ENCODE measurements at regions not wholly inside any gene's neighbourhood (a gene's known extent, or its start where the extent isn't known, plus 50 kb on each side); places are given as distances from the start of the nearest gene placed in this dataset.

- Mint-ChIP-seq H3K36me3 (no peaks in the 10 kb centered on the region), H3K27me3 (no peaks in the 10 kb centered on the region), H3K4me3 (no peak overlapping the region), H3K27ac (no peak overlapping the region), H3K4me1 (ENCODE audit: low read depth in 2 of 2) (no peaks in the 10 kb centered on the region), H3K9me3 (no peaks in the 10 kb centered on the region)
- DNase-seq (ENCODE audit: low spot score) (no peak), ATAC-seq (no peak)
Observed at GRCh38 chr4:4607336-4608213, 65.7 kb upstream of the STX18 start.

GRCh38 chr4:4606321-4606720, 64.5 kb upstream of the STX18 start:
- DNase-seq (ENCODE audit: low spot score): no peak
- H3K4me3 Mint-ChIP-seq: no peak overlapping the region
- no peaks in the 10 kb centered on the region for H3K36me3 Mint-ChIP-seq
- no peak for ATAC-seq
- no peak overlapping the region for H3K27ac Mint-ChIP-seq
- no peaks in the 10 kb centered on the region for H3K9me3 Mint-ChIP-seq
- no peaks in the 10 kb centered on the region for H3K4me1 Mint-ChIP-seq (ENCODE audit: low read depth in 2 of 2)
- H3K27me3 Mint-ChIP-seq: no peaks in the 10 kb centered on the region

GRCh38 chr4:4605849-4606248, 64.0 kb upstream of the STX18 start:
- no peak for DNase-seq (ENCODE audit: low spot score)
- Mint-ChIP-seq H3K27ac (no peak overlapping the region), H3K4me1 (ENCODE audit: low read depth in 2 of 2) (no peaks in the 10 kb centered on the region), H3K36me3 (no peaks in the 10 kb centered on the region), H3K9me3 (no peaks in the 10 kb centered on the region), H3K4me3 (no peak overlapping the region), H3K27me3 (no peaks in the 10 kb centered on the region)
- ATAC-seq: no peak

GRCh38 chr4:4603592-4603991, 61.7 kb upstream of the STX18 start:
- no peaks in the 10 kb centered on the region for H3K36me3 Mint-ChIP-seq

GRCh38 chr4:4603067-4603466, 61.2 kb upstream of the STX18 start:
- ATAC-seq: no peak
- Mint-ChIP-seq H3K27me3 (no peaks in the 10 kb centered on the region), H3K36me3 (no peaks in the 10 kb centered on the region), H3K27ac (no peak overlapping the region), H3K4me1 (ENCODE audit: low read depth in 2 of 2) (no peaks in the 10 kb centered on the region), H3K9me3 (no peaks in the 10 kb centered on the region), H3K4me3 (no peak overlapping the region)
- DNase-seq (ENCODE audit: low spot score): no peak

More at GRCh38 chr4:4603592-4603991, 61.7 kb upstream of the STX18 start:
- Mint-ChIP-seq H3K27me3 (no peaks in the 10 kb centered on the region), H3K27ac (no peak overlapping the region), H3K4me1 (ENCODE audit: low read depth in 2 of 2) (no peaks in the 10 kb centered on the region), H3K9me3 (no peaks in the 10 kb centered on the region), H3K4me3 (no peak overlapping the region)
- DNase-seq (ENCODE audit: low spot score) (no peak), ATAC-seq (no peak)

GRCh38 chr4:4602468-4602867, 60.6 kb upstream of the STX18 start:
- Mint-ChIP-seq H3K27me3 (no peaks in the 10 kb centered on the region), H3K4me3 (no peak overlapping the region), H3K4me1 (ENCODE audit: low read depth in 2 of 2) (no peaks in the 10 kb centered on the region), H3K27ac (no peak overlapping the region), H3K36me3 (no peaks in the 10 kb centered on the region), H3K9me3 (no peaks in the 10 kb centered on the region)
- DNase-seq (ENCODE audit: low spot score) (no peak), ATAC-seq (no peak)

GRCh38 chr4:4601803-4602369, 60.0 kb upstream of the STX18 start:
- H3K27ac Mint-ChIP-seq: no peak overlapping the region
- ATAC-seq (no peak), DNase-seq (ENCODE audit: low spot score) (no peak)
- H3K27me3 Mint-ChIP-seq: no peaks in the 10 kb centered on the region
- no peaks in the 10 kb centered on the region for H3K9me3 Mint-ChIP-seq
- H3K36me3 Mint-ChIP-seq: no peaks in the 10 kb centered on the region
- no peaks in the 10 kb centered on the region for H3K4me1 Mint-ChIP-seq (ENCODE audit: low read depth in 2 of 2)
- no peak overlapping the region for H3K4me3 Mint-ChIP-seq

GRCh38 chr4:4599481-4600275, 57.8 kb upstream of the STX18 start:
- Mint-ChIP-seq H3K27ac (no peak overlapping the region), H3K36me3 (peaks cover 13% of the 10 kb centered on the region), H3K27me3 (no peaks in the 10 kb centered on the region), H3K4me3 (no peak overlapping the region), H3K4me1 (ENCODE audit: low read depth in 2 of 2) (no peaks in the 10 kb centered on the region), H3K9me3 (peaks cover 7% of the 10 kb centered on the region)
- no peak for DNase-seq (ENCODE audit: low spot score)
- no peak for ATAC-seq

GRCh38 chr4:4598851-4599411, 57.1 kb upstream of the STX18 start:
- Mint-ChIP-seq H3K4me1 (ENCODE audit: low read depth in 2 of 2) (no peaks in the 10 kb centered on the region), H3K27ac (no peak overlapping the region), H3K4me3 (no peak overlapping the region), H3K9me3 (peaks cover 9% of the 10 kb centered on the region), H3K27me3 (no peaks in the 10 kb centered on the region), H3K36me3 (peaks cover 14% of the 10 kb centered on the region)
- ATAC-seq (no peak), DNase-seq (ENCODE audit: low spot score) (no peak)

GRCh38 chr4:4596720-4597119, 54.9 kb upstream of the STX18 start:
- Mint-ChIP-seq H3K27ac (no peak overlapping the region), H3K9me3 (peaks cover 9% of the 10 kb centered on the region), H3K36me3 (peaks cover 14% of the 10 kb centered on the region), H3K4me3 (no peak overlapping the region), H3K27me3 (no peaks in the 10 kb centered on the region), H3K4me1 (ENCODE audit: low read depth in 2 of 2) (no peaks in the 10 kb centered on the region)
- DNase-seq (ENCODE audit: low spot score) (no peak), ATAC-seq (no peak)

- H3K4me3 Mint-ChIP-seq: no peak overlapping the region
- H3K27me3 Mint-ChIP-seq: no peaks in the 10 kb centered on the region
- H3K9me3 Mint-ChIP-seq: peaks cover 9% of the 10 kb centered on the region
- no peak for ATAC-seq
- H3K27ac Mint-ChIP-seq: no peak overlapping the region
- no peaks in the 10 kb centered on the region for H3K4me1 Mint-ChIP-seq (ENCODE audit: low read depth in 2 of 2)
- no peak for DNase-seq (ENCODE audit: low spot score)
- H3K36me3 Mint-ChIP-seq: peaks cover 14% of the 10 kb centered on the region
Observed at GRCh38 chr4:4595252-4595651, 53.4 kb upstream of the STX18 start.

GRCh38 chr4:4594285-4594920, 52.6 kb upstream of the STX18 start:
- Mint-ChIP-seq H3K9me3 (peaks cover 9% of the 10 kb centered on the region), H3K27me3 (no peaks in the 10 kb centered on the region), H3K27ac (no peak overlapping the region), H3K36me3 (peaks cover 14% of the 10 kb centered on the region), H3K4me1 (ENCODE audit: low read depth in 2 of 2) (no peaks in the 10 kb centered on the region), H3K4me3 (no peak overlapping the region)
- no peak for DNase-seq (ENCODE audit: low spot score)
- no peak for ATAC-seq

GRCh38 chr4:4593596-4594284, 51.9 kb upstream of the STX18 start:
- H3K9me3 Mint-ChIP-seq: peaks cover 9% of the 10 kb centered on the region
- H3K27ac Mint-ChIP-seq: no peak overlapping the region
- H3K4me3 Mint-ChIP-seq: no peak overlapping the region
- DNase-seq (ENCODE audit: low spot score) (no peak), ATAC-seq (no peak)
- H3K36me3 Mint-ChIP-seq: peaks cover 14% of the 10 kb centered on the region
- H3K27me3 Mint-ChIP-seq: no peaks in the 10 kb centered on the region
- no peaks in the 10 kb centered on the region for H3K4me1 Mint-ChIP-seq (ENCODE audit: low read depth in 2 of 2)

All from natural killer cell treated with Interleukin-12 subunit alpha and Interleukin-12 subunit beta and Interleukin-15 and Interleukin-18, amount 100 ng/mL, for 72 hours (primary cell).